ENCODE measurements at regions not wholly inside any gene's neighbourhood (a gene's known extent, or its start where the extent isn't known, plus 50 kb on each side); places are given as distances from the start of the nearest gene placed in this dataset.

- no peak for DNase-seq
These were observed 104.3 kb downstream of the METTL4 start for GRCh38 chr18:2466978-2467377.

- DNase-seq: no peak
These were observed 103.3 kb downstream of the METTL4 start for GRCh38 chr18:2468051-2468450.

GRCh38 chr18:2471523-2471922, 99.8 kb downstream of the METTL4 start:
- no peak for DNase-seq

GRCh38 chr18:2478662-2479061, 92.6 kb downstream of the METTL4 start:
- DNase-seq: no peak

GRCh38 chr18:2480536-2480935, 90.8 kb downstream of the METTL4 start:
- DNase-seq: no peak

GRCh38 chr18:2482706-2483475, 88.4 kb downstream of the METTL4 start:
- DNase-seq: no peak

- no peak for DNase-seq
These were observed 85.3 kb downstream of the METTL4 start for GRCh38 chr18:2485983-2486382.

- DNase-seq: no peak
These were observed 84.9 kb downstream of the METTL4 start for GRCh38 chr18:2486426-2486825.
